ENCODE measurements at regions not wholly inside any gene's neighbourhood (a gene's known extent, or its start where the extent isn't known, plus 50 kb on each side); places are given as distances from the start of the nearest gene placed in this dataset.

DNA sequence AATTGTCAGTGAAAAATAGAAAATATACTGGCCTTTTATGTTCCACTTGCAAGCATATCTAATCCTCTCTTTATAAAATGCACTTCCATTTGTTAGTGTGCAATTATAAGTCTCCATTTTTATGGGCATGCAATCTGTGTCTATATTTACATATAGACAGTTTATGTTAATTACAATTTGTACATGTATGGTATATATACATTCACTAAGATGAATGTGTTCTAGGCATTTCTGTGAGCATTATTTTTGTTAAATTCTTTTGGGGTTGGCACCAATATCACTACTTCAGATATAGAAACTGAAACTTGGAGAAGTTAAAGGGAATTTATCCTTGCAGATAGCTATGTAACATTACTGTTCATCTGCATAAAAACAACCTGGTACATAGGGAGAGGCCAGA is 470.8 kb upstream of the LMO3 start:
- BruUV-seq (replicated peaks) = no TSS peak
- no peaks in the 10 kb centered on the region for H3K36me3 ChIP-seq (ENCODE audit: control insufficient read depth, insufficient read depth, low read length)
- CTCF ChIA-PET (ENCODE audit: low intra/inter-chr PET ratio) = no interaction called here
- H3K4me3 ChIP-seq = no peak overlapping the region
- H3K4me1 ChIP-seq (replicated peaks in 1 of 2; ENCODE audit: control insufficient read depth in 2 of 2, insufficient read depth in 2 of 2, low read length in 2 of 2) = no peaks in the 10 kb centered on the region
- POLR2A ChIA-PET = no interaction called here
- H3K4me2 ChIP-seq (ENCODE audit: insufficient read depth, low read length) = no peak overlapping the region
- in situ Hi-C loops (cut with MboI) = no loop called here
- H3K9me1 ChIP-seq (ENCODE audit: control insufficient read depth, insufficient read depth, low read length) = no peaks in the 10 kb centered on the region
- intact Hi-C loops (cut with micrococcal nuclease) = no loop called here
- no peak overlapping the region for H3K9ac ChIP-seq (ENCODE audit: insufficient read depth in 1 of 2, low read depth in 2 of 2, low read length in 2 of 2)
- no peaks in the 10 kb centered on the region for H3K27me3 ChIP-seq (ENCODE audit: control insufficient read depth in 2 of 2, insufficient read depth in 2 of 2, low read length in 2 of 2)
- FAIRE-seq = no peak
- no peaks in the 10 kb centered on the region for H4K20me1 ChIP-seq (replicated peaks; ENCODE audit: control insufficient read depth, insufficient read depth, low read length)
- H3K9me3 ChIP-seq (replicated peaks; ENCODE audit: control insufficient read depth, insufficient read depth, low read depth, low read length) = no peaks in the 10 kb centered on the region
- ATAC-seq = no peak
- H3K79me2 ChIP-seq (ENCODE audit: control insufficient read depth, insufficient read depth, low read length) = no peaks in the 10 kb centered on the region
- no peak overlapping the region for H2AFZ ChIP-seq (ENCODE audit: low read depth, low read length)
- no peak overlapping the region for H3K27ac ChIP-seq (ENCODE audit: extremely low read depth, low read depth, low read length)
- no peak for DNase-seq (ENCODE audit: extremely low read depth in 1 of 4, low spot score in 3 of 4)
- no peak for TF ChIP-seq HNRNPK (IDR thresholded peaks at IDR 0.05; ENCODE audit: low read depth, low read length, poor library complexity, severe bottlenecking)
- TF ChIP-seq DNMT1 (IDR thresholded peaks at IDR 0.05) = no peak
- TF ChIP-seq SMAD3 (CRISPR knock-in tag; conservative IDR thresholded peaks at IDR 0.05) = no peak
- TF ChIP-seq ZBTB17 (CRISPR knock-in tag; IDR thresholded peaks at IDR 0.05) = no peak
- TF ChIP-seq, protein P1, sequence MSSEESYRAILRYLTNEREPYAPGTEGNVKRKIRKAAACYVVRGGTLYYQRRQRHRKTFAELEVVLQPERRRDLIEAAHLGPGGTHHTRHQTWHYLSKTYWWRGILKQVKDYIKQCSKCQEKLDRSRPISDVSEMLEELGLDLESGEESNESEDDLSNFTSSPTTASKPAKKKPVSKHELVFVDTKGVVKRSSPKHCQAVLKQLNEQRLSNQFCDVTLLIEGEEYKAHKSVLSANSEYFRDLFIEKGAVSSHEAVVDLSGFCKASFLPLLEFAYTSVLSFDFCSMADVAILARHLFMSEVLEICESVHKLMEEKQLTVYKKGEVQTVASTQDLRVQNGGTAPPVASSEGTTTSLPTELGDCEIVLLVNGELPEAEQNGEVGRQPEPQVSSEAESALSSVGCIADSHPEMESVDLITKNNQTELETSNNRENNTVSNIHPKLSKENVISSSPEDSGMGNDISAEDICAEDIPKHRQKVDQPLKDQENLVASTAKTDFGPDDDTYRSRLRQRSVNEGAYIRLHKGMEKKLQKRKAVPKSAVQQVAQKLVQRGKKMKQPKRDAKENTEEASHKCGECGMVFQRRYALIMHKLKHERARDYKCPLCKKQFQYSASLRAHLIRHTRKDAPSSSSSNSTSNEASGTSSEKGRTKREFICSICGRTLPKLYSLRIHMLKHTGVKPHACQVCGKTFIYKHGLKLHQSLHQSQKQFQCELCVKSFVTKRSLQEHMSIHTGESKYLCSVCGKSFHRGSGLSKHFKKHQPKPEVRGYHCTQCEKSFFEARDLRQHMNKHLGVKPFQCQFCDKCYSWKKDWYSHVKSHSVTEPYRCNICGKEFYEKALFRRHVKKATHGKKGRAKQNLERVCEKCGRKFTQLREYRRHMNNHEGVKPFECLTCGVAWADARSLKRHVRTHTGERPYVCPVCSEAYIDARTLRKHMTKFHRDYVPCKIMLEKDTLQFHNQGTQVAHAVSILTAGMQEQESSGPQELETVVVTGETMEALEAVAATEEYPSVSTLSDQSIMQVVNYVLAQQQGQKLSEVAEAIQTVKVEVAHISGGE (CRISPR knock-in tag; IDR thresholded peaks at IDR 0.05) = no peak
- TF ChIP-seq MCM2 (IDR thresholded peaks at IDR 0.05; ENCODE audit: low read depth) = no peak
- no peak for TF ChIP-seq TEAD4 (IDR thresholded peaks at IDR 0.05; ENCODE audit: low read length)
- TF ChIP-seq TEAD4 (CRISPR knock-in tag; IDR thresholded peaks at IDR 0.05; ENCODE audit: borderline replicate concordance) = no peak
- TF ChIP-seq HIVEP1 (CRISPR knock-in tag; IDR thresholded peaks at IDR 0.05) = no peak
- no peak for TF ChIP-seq GATA2 (CRISPR knock-in tag; IDR thresholded peaks at IDR 0.05)
- no peak for TF ChIP-seq MECOM (CRISPR knock-in tag; IDR thresholded peaks at IDR 0.05)
- no peak for TF ChIP-seq HDAC1 (IDR thresholded peaks at IDR 0.05)

All from K562 (cell line).